ENCODE measurements at regions not wholly inside any gene's neighbourhood (a gene's known extent, or its start where the extent isn't known, plus 50 kb on each side); places are given as distances from the start of the nearest gene placed in this dataset.

DNA sequence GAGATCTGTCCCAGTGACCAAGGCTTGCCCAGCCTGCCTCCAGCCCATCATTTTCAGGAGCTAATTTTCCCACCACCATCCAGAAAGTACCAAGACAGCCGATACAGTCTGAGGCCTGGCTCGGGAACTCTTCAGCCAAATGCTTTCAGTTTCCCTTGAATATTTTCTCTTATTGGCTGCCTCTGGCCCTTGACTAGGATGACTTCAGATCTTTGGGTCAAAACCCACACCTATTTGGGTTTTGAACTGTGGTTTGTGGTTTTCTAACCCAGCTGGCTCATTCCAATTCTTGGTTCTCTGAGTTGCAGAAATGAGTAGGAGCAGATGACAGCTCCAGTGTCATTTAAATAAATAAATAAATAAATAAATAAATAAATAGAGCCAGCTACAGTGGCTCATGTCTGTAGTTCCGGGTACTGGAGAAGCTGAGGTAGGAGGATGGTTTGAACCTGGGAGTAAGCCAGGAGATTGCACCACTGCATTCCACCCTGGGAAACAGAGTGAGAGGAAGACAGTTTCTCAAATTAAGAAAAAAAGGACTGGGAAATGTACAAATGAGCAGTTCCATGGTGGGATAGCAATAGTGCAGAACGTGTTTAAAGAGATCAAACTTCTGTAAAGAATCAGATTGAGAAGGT is 465.0 kb upstream of the SOX11 start:
- no peak for DNase-seq (ENCODE audit: low read depth in 2 of 2)

GRCh38 chr2:5229574-5229973 is 462.6 kb upstream of the SOX11 start:
- no peak for DNase-seq (ENCODE audit: low read depth in 2 of 2)

DNA sequence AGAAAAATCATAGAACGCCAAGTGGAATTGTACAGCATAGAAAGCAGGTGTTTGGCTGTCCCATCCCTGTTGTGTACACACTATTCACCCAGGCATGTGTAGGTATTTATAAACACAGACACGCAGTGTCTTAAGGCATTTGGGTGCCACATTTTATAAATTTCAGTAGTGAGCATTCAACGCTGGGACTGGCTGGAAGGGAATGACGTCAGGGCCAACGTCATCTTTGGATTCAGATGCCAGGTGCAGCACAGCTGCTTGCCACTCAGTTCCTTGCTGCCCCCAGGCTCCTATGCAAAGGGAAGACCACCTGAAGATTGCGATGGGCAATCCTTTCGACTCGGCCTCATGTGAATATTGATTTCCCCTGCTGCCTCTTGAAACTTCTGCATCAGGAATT is 461.7 kb upstream of the SOX11 start:
- DNase-seq (ENCODE audit: low read depth in 2 of 2) = no peak

- DNase-seq (ENCODE audit: low read depth in 2 of 2) = no peak
These were observed 461.3 kb upstream of the SOX11 start for GRCh38 chr2:5230855-5231254.

DNA sequence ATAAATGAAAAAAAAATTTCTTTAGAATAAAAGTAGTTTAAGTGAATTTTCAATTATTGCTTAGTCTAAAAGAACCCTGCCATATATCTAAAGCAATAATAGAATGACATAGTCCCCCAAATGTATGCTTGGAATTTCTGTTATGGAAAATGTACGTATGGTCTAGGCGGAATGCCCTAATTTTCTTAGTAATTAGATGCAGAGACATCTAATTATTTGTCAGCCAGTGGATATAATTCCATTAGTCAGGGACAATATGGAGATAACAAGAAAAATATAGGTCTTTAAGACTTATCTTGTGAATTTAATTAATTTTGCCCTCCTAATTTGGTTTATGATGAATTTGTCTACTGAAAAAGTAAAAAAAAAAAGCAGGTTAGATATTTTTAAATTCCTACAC is 460.9 kb upstream of the SOX11 start:
- no peak for DNase-seq (ENCODE audit: low read depth in 2 of 2)

DNA sequence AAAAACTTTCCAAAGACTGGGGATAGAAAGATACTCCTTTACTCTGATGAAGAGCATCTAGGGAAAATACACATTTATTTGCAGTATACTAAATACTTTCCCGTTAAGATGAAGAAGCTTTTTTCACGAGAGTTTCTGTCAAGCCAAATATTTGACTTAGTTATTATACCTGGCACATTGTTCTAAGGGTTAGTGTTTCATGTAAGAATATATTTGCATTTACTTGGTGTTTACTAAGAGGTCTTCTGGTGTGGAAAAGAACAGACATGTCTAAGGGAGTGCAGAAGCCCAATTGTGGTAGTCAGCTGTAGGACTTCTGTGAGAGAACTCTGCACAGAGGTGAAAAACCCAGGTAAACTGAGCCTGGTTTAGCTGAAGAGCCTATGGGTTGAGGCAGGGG is 457.6 kb upstream of the SOX11 start:
- no peak for DNase-seq (ENCODE audit: low read depth in 2 of 2)

GRCh38 chr2:5235701-5236100 is 456.5 kb upstream of the SOX11 start:
- no peak for DNase-seq (ENCODE audit: low read depth in 2 of 2)

DNA sequence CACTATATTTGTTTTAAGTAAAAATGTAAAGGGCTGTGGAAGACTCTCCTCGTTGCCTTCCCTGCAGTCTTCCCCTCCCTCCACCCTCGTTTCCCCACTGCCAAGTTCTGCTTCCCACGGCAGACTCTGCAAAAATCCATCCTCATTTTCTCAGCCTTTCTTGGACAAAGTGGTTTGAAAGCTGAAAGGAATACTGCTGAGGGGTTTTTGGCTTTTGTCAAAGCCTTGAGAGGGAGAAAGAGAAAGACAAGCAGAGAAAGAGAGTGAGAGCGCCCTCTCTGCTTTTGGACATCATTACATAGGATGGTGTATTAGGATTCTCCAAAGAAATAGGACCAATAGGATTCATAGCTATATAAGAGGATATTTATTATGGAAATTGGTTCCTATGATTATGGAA is 455.9 kb upstream of the SOX11 start:
- DNase-seq (ENCODE audit: low read depth in 2 of 2) = no peak

- DNase-seq (ENCODE audit: low read depth in 2 of 2) = no peak
These were observed 449.4 kb upstream of the SOX11 start for GRCh38 chr2:5242751-5243150.

DNA sequence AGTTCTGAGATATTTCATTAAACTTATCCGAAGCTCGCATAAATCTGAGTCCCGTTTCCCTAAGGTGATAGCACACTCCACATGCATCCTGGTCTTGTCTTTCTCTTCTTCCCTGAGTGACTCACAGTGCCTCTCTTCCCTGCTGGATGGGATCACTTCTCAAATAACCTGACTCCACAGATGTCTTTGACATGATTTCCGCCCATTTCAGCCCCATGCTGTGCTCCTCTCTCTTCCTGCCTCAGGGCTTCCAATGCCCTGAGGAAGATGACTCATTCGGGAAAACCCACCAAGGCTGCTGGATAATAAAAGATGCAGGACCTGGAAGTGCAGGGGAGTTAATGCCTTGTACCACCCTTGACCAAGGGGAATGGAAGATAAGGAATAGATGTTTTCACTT is 441.7 kb upstream of the SOX11 start:
- no peak for DNase-seq (ENCODE audit: low read depth in 2 of 2)

DNA sequence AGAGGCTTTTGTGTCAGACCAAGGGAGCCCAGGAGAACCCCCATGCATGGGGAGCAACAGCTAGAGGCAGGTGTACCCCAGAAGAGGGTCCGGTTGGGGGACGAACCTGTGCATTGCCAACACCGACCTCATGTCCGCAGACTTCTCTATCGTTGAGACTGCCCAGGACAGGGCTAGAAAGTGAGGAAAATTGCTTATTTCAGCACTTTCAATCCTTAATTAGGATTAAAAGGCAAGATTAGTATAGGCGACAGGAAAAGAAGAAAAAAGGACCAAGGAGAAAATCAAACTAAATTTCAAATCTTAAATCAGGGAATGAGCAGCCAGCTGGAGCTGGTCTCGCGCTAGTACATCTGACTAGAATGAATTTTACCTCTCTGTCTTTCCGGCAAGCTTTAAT is 438.9 kb upstream of the SOX11 start:
- DNase-seq (ENCODE audit: low read depth in 2 of 2) = no peak

DNA sequence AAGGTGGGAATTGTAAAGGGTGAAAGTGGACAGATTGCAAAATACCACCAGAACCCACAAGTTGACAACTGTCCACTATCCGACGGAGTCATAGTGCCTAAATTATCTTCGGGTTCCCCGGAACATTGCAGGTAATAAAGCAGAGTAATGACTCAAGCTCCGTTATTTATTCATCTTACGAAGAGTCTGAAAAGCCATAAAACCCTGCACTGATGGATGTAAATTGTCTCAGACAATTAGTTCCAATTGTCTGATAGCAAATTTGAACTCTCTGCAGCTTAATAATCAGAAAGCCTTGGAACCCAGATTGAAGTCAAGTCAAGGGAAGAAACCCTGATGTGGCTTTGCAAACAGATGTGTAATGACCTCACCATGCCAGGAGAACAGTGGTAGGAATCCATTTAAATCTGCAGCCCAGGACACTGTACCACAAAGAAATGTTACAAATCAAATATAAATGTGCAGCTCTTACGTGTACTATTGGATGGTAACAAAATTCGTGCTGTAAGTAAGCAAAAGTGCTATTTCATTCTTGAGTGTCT is 437.3 kb upstream of the SOX11 start:
- no peak for DNase-seq (ENCODE audit: low read depth in 2 of 2)

DNA sequence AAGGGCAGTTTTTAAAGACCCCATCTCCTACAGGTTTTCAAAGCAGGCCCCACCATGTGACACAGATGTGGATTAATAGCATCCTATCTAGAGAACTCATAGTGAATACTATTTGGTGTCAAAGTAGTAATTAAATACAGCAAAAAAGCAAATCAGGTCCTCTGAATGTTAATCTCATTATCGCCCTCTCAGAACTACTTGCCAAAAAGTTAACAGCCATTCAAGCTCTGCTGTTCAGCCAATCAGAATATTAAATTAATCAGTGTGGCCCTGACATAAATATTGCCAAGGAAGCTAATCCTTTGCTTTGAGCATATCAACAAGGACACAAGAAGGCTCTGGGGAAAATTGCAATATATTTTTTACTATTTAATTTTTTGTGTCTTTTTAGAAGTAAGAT is 428.9 kb upstream of the SOX11 start:
- no peak for DNase-seq (ENCODE audit: low read depth in 2 of 2)

DNA sequence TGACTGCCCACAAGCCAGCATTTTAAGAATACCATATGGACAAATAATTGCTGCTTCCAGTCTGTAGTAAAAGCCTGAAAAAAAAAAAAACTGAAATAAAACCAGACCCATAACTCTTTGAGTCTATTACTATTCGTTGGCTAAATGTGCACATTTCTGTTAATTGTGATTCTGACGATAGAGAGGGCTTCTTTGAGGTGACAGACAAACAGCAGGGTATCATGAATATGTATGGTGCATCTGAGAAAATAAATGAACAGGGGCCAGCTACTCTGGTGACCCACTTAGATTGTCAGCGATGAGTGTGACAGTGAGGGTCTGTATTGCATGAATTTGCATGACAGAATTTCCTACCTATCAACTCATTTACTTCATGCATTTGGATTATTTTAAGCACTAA is 427.8 kb upstream of the SOX11 start:
- DNase-seq (ENCODE audit: low read depth in 2 of 2) = no peak

DNA sequence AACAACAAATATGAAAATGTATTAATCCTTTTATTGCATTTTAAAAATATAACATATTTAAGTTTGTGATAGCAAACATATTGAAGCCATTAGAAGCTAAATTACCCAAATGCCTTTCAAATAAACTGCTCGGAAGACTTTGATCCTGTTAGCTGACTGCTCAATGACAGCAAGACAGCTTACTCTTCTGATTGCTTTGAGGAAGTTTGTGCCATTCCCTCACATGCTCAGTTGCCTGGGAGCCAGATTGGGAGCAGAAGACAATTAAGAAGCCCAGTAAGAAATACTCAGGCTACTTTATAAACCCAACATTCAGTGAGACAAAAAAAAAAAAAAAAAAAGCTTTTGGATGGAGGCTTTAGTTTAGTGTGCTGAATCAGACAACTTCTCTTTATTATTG is 407.1 kb upstream of the SOX11 start:
- no peak for DNase-seq (ENCODE audit: low read depth in 2 of 2)

DNA sequence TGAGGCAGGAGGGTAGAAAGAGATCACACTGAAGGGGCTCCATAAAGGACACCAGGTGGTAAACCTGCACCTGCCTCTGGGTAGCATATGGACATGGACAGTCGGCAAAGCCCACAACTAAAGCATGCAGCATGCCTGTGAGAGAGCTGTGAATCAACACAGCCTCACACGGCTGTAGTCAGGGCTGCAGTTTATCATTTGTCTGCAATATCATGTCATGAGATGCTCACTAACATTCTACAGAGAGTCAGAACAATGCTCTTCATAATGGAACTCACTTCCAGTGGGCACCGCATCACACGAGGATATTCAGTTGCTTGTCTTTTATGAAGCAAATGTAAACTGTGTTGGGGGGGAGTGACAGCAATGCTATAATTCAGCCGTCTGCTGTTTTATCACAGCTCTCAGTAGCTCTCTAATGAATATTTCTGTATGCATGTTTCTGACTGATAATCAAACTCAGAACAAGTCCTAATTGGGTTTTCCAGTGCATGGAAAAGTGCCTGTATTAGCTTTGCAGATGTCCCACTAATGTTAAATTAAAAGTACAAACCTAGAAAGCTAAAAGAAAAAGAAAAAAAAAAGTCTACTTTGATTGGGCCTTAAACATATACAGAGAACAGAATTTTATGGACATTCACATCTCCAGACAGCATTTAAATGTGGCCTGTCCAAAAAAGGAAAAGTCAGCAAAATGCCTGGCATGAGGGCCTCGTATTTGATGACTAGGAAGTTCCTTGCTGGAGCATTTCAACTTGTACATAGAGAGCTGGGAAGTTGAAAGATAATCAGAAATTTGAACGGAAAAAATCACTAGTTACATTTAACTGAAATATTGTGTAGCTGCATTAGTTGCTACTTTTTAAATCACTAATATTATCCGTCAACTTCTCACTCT is 406.1 kb upstream of the SOX11 start:
- DNase-seq (ENCODE audit: low read depth in 2 of 2) = no peak

DNA sequence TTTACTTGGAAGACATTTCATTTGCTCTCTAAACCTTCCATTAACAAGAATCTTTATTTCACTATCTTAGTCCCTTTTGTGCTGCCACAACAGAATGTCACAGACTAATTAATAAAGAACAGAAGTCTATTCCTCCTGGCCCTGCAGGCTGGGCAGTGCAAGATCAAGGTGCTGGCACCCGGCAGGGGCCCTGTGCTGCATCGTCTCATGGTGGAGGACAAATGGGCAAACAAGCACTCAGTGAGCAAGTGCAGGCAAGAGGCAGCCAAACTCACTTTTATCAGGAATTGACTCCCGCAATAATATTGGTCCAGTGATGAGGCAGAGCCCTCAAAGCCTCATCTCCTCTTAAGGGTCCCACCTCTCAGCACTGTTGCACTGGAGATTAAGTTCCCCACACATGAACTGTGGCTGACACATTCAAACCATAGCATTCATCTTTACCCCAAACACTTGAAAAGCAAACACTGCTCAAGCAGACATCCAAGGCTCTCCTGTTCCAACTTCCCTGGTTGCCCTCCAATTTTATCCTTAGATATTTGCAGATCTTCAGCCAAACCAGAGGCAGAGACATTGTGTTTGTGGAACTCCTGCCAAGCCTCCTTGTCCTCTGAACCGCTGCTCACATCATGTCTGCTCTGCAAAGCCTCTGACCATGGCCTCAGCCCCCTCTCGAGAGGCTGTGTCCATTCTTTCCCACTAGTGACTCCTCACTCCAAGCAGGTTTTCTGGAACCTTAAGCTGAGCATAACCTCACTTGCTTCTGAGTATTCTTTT is 404.4 kb upstream of the SOX11 start:
- no peak for DNase-seq (ENCODE audit: low read depth in 2 of 2)

- no peak for DNase-seq (ENCODE audit: low read depth in 2 of 2)
These were observed 401.2 kb upstream of the SOX11 start for GRCh38 chr2:5290900-5291546.

DNA sequence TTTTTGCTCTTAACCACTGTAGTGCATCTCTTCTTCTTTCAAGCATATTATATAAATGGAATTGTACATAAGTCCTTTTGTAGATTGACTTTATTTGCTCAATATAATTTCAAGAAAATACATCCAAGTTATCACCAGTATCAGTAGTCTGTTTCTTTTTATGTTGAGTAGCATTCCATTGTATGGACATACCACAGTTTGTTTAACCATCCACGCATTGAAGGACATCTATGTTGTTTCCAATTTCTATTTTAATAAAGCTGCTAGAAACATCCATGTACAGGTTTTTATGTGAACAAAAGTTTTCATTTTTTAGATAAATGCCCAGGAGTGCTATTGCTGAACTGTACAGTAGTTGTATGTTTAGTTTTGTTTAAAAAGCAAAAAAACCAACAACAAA is 387.5 kb upstream of the SOX11 start:
- DNase-seq (ENCODE audit: low read depth in 2 of 2) = no peak

DNA sequence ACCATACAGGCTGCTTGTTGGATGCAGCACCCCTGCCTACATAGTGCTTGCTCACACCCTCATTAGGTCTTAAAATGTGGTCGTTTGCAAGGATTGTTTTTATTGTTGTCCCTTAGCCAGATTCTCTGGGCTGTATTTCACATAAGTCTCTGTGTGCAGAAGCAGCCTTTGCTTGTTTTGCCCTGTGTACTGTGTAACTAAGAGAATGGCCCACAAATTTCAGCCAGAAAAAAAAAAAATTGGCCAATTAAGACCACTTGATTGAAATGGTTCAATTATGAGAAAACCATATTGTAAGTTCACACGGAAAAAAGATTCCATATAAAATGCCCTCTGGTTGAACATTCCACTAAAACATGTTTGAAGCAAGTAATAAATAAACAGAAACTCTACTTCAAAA is 377.1 kb upstream of the SOX11 start:
- DNase-seq (ENCODE audit: low read depth in 2 of 2) = no peak

- no peak for DNase-seq (ENCODE audit: low read depth in 2 of 2)
These were observed 376.7 kb upstream of the SOX11 start for GRCh38 chr2:5315512-5315911.

- no peak for DNase-seq (ENCODE audit: low read depth in 2 of 2)
These were observed 376.1 kb upstream of the SOX11 start for GRCh38 chr2:5316001-5316490.

All from lung microvascular endothelial cell (primary cell).